ENCODE measurements at regions not wholly inside any gene's neighbourhood (a gene's known extent, or its start where the extent isn't known, plus 50 kb on each side); places are given as distances from the start of the nearest gene placed in this dataset.
A peak's percentile ranks its signal among the peaks of the same experiment; 100 is the strongest.

DNA sequence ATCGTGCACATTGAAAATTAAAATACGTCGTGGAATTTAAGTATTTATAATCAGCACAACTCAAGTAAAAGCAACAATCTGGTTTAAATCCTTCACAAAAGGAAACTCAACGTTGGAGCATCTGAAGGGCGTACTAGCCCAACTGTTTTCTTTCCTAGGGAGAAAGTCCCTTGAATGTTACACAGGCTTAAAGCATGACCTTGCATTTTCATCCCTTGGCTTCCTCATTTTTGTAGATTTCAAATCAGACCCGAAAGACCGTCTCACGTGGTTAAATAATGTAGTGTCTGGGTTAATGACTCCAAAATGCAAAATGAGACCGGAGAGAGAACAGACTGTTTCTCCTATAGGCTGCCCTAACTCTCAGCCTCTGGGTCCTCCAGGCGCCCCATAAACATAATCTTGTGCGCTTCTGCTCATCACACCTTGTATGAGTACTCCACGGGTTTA is 249.2 kb upstream of the RREB1 start (continued):
- TF ChIP-seq GATA2 (CRISPR knock-in tag; IDR thresholded peaks at IDR 0.05): no peak
- TF ChIP-seq FIP1L1 (IDR thresholded peaks at IDR 0.05; ENCODE audit: low read depth, low read length, poor library complexity, severe bottlenecking): no peak
- TF ChIP-seq ZNF717 (CRISPR knock-in tag; IDR thresholded peaks at IDR 0.05): no peak
- no peak for TF ChIP-seq SP2 (IDR thresholded peaks at IDR 0.05; ENCODE audit: extremely low read depth, low read depth, low read length, poor library complexity, severe bottlenecking)
- TF ChIP-seq, protein P1, sequence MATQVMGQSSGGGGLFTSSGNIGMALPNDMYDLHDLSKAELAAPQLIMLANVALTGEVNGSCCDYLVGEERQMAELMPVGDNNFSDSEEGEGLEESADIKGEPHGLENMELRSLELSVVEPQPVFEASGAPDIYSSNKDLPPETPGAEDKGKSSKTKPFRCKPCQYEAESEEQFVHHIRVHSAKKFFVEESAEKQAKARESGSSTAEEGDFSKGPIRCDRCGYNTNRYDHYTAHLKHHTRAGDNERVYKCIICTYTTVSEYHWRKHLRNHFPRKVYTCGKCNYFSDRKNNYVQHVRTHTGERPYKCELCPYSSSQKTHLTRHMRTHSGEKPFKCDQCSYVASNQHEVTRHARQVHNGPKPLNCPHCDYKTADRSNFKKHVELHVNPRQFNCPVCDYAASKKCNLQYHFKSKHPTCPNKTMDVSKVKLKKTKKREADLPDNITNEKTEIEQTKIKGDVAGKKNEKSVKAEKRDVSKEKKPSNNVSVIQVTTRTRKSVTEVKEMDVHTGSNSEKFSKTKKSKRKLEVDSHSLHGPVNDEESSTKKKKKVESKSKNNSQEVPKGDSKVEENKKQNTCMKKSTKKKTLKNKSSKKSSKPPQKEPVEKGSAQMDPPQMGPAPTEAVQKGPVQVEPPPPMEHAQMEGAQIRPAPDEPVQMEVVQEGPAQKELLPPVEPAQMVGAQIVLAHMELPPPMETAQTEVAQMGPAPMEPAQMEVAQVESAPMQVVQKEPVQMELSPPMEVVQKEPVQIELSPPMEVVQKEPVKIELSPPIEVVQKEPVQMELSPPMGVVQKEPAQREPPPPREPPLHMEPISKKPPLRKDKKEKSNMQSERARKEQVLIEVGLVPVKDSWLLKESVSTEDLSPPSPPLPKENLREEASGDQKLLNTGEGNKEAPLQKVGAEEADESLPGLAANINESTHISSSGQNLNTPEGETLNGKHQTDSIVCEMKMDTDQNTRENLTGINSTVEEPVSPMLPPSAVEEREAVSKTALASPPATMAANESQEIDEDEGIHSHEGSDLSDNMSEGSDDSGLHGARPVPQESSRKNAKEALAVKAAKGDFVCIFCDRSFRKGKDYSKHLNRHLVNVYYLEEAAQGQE (IDR thresholded peaks at IDR 0.05; ENCODE audit: borderline replicate concordance): peak; percentile 24; the same call in 1 of the 2 replicates
- TF ChIP-seq, protein P1 (CRISPR knock-in tag; IDR thresholded peaks at IDR 0.05; ENCODE audit: low read depth): no peak
- TF ChIP-seq NFE2 (IDR thresholded peaks at IDR 0.05; ENCODE audit: low read depth): peak; percentile 97
- no peak for TF ChIP-seq THRA (IDR thresholded peaks at IDR 0.05)
- TF ChIP-seq L3MBTL2 (IDR thresholded peaks at IDR 0.05): peak; percentile 87
- no peak for TF ChIP-seq SREBF2 (CRISPR knock-in tag; IDR thresholded peaks at IDR 0.05)
- peak; percentile 98 for TF ChIP-seq ZNF316 (IDR thresholded peaks at IDR 0.05)
- no peak for TF ChIP-seq ZNF398 (CRISPR knock-in tag; IDR thresholded peaks at IDR 0.05)
- TF ChIP-seq KAT7 (CRISPR knock-in tag; IDR thresholded peaks at IDR 0.05; ENCODE audit: borderline replicate concordance): no peak
- TF ChIP-seq KLF16 (IDR thresholded peaks at IDR 0.05): no peak
- TF ChIP-seq HINFP (tag; conservative IDR thresholded peaks at IDR 0.05; ENCODE audit: low read depth): 0 out of 2 replicates have a peak, but pooled peaks have one; percentile 19
- peak; percentile 60; the same call in 1 of the 2 replicates for TF ChIP-seq SMAD4 (CRISPR knock-in tag; conservative IDR thresholded peaks at IDR 0.05)
- TF ChIP-seq RBM22 (IDR thresholded peaks at IDR 0.05; ENCODE audit: low read depth, low read length, poor library complexity, severe bottlenecking): no peak

Measured in K562 (cell line).